Astrocyte (in vitro differentiated cells and primary cell): ENCODE measurements at regions not wholly inside any gene's neighbourhood (a gene's known extent, or its start where the extent isn't known, plus 50 kb on each side); places are given as distances from the start of the nearest gene placed in this dataset.

Experiments used
- DNase-seq: peaks from one replicate; pipeline ENCODE4 v3.0.0-alpha.2; 2010; ENCODE audit warnings: low read depth
- FAIRE-seq: peaks from 2 replicates; lab custom pipeline; 2011; peaks lifted over from hg19 to GRCh38; lab: Jason Lieb, UNC
- H2AFZ ChIP-seq: 2 replicates; pipeline ENCODE4 v1.6.0; 2012; ENCODE audit warnings: low read depth, low read length, inconsistent platforms
- H3K27ac ChIP-seq: 2 replicates; pipeline ENCODE4 v1.5.1; 2011; ENCODE audit warnings: low read depth, low read length, inconsistent platforms
- H3K27me3 ChIP-seq: 2 replicates; pipeline ENCODE4 v1.6.0; 2011; ENCODE audit warnings: low read length, inconsistent platforms; ENCODE audit not compliant: insufficient read depth
- H3K36me3 ChIP-seq: 2 replicates; pipeline ENCODE4 v1.5.1; 2011; ENCODE audit warnings: low read length, inconsistent platforms; ENCODE audit not compliant: insufficient read depth
- H3K4me1 ChIP-seq: 2 replicates; pipeline ENCODE4 v1.5.1; 2011; ENCODE audit warnings: low read length, inconsistent platforms; ENCODE audit not compliant: insufficient read depth
- H3K4me2 ChIP-seq: 2 replicates; pipeline ENCODE4 v1.6.0; 2012; ENCODE audit warnings: low read length, inconsistent platforms
- H3K4me3 ChIP-seq: 2 replicates; pipeline ENCODE4 v1.5.1; 2011; ENCODE audit warnings: low read depth, mild to moderate bottlenecking, low read length, inconsistent platforms; ENCODE audit not compliant: insufficient read depth
- H3K79me2 ChIP-seq: 2 replicates; pipeline ENCODE4 v1.6.0; 2012; ENCODE audit warnings: mild to moderate bottlenecking, low read length, inconsistent platforms; ENCODE audit not compliant: insufficient read depth
- H3K9ac ChIP-seq: 2 replicates; pipeline ENCODE4 v1.6.0; 2012; ENCODE audit warnings: mild to moderate bottlenecking, low read length, inconsistent platforms
- H3K9me3 ChIP-seq: 2 replicates; pipeline ENCODE4 v1.5.1; 2012; ENCODE audit warnings: low read depth, mild to moderate bottlenecking, low read length, inconsistent platforms; ENCODE audit not compliant: insufficient read depth
- H4K20me1 ChIP-seq: 2 replicates; pipeline ENCODE4 v1.6.0; 2012; ENCODE audit warnings: low read length, inconsistent platforms; ENCODE audit not compliant: insufficient read depth
- H3K27ac Mint-ChIP-seq: one replicate; pipeline ENCODE4 v1.8.0; 2021; ENCODE audit warnings: mild to moderate bottlenecking, mixed read lengths; ENCODE audit not compliant: unreplicated experiment
- H3K27me3 Mint-ChIP-seq: one replicate; pipeline ENCODE4 v1.8.0; 2021; ENCODE audit warnings: low read depth, mixed read lengths; ENCODE audit not compliant: unreplicated experiment
- H3K36me3 Mint-ChIP-seq: one replicate; pipeline ENCODE4 v1.8.0; 2021; ENCODE audit warnings: low read depth, mixed read lengths; ENCODE audit not compliant: unreplicated experiment
- H3K4me1 Mint-ChIP-seq: one replicate; pipeline ENCODE4 v1.8.0; 2021; ENCODE audit warnings: low read depth, mixed read lengths; ENCODE audit not compliant: unreplicated experiment
- H3K4me3 Mint-ChIP-seq: one replicate; pipeline ENCODE4 v1.8.0; 2021; ENCODE audit warnings: mild to moderate bottlenecking, moderate library complexity, mixed read lengths; ENCODE audit not compliant: unreplicated experiment
- H3K9me3 Mint-ChIP-seq: one replicate; pipeline ENCODE4 v1.8.0; 2021; ENCODE audit warnings: mild to moderate bottlenecking, mixed read lengths; ENCODE audit not compliant: unreplicated experiment
- CTCF ChIP-seq: IDR thresholded peaks from 2 replicates; pipeline ENCODE4 v1.5.1; 2011; ENCODE audit warnings: low read depth, mild to moderate bottlenecking, inconsistent platforms, low read length, moderate library complexity; ENCODE audit not compliant: insufficient read depth
- EZH2 ChIP-seq: IDR thresholded peaks from 2 replicates; pipeline ENCODE4 v1.6.1; 2012; ENCODE audit warnings: mild to moderate bottlenecking, low read length, inconsistent platforms; ENCODE audit not compliant: insufficient read depth

- TF ChIP-seq EZH2 (no peak), CTCF (no peak)
These were observed 281.3 kb downstream of the SOX9 start for GRCh38 chr17:72401883-72402726.

DNA sequence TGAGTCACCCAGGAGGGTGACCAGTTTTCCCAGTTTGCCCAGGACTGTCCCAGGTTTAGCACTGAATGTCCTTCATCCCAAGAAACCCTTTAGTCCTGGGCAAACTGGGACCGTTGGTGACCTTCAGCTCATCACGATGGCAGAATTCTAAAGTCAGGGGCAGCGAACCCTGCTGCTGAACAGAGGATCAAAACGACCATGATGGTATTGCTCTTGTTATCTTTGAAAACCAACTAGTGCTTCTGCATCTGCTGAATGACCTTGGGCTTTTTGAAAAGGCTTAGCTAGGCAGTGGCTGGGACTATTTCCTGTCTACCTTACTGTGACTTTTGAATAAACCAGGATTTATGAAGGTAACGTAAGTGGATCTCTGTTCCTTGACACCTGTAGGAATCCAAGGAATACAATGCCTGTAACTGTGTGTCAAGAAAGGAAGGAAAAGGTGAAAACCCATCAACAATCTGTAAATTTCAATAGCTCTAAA is 281.9 kb downstream of the SOX9 start:
- H3K4me2 ChIP-seq, result no peak overlapping the region
- FAIRE-seq, result no peak
- peaks cover 6% of the 10 kb centered on the region for H3K36me3 ChIP-seq
- Mint-ChIP-seq H3K27ac (no peak overlapping the region), H3K4me1 (peaks cover 59% of the 10 kb centered on the region), H3K27me3 (no peaks in the 10 kb centered on the region), H3K36me3 (peaks cover 10% of the 10 kb centered on the region), H3K4me3 (no peak overlapping the region), H3K9me3 (peaks cover 3% of the 10 kb centered on the region)
- H3K27me3 ChIP-seq, result no peaks in the 10 kb centered on the region
- no peaks in the 10 kb centered on the region for H4K20me1 ChIP-seq
- peaks cover 33% of the 10 kb centered on the region for H3K4me1 ChIP-seq
- H3K27ac ChIP-seq, result no peak overlapping the region
- TF ChIP-seq EZH2 (no peak), CTCF (no peak)
- H3K4me3 ChIP-seq, result no peak overlapping the region
- no peak overlapping the region for H3K9ac ChIP-seq
- no peak overlapping the region for H2AFZ ChIP-seq
- no peak for DNase-seq
- no peaks in the 10 kb centered on the region for H3K9me3 ChIP-seq
- peaks cover 15% of the 10 kb centered on the region for H3K79me2 ChIP-seq

More at GRCh38 chr17:72401883-72402726, 281.3 kb downstream of the SOX9 start:
- no peaks in the 10 kb centered on the region for H3K27me3 Mint-ChIP-seq
- H3K4me1 ChIP-seq, result peaks cover 29% of the 10 kb centered on the region
- peaks cover 6% of the 10 kb centered on the region for H3K36me3 ChIP-seq
- H3K79me2 ChIP-seq, result peaks cover 15% of the 10 kb centered on the region
- no peak for DNase-seq
- no peak overlapping the region for H3K4me3 ChIP-seq
- H2AFZ ChIP-seq, result no peak overlapping the region
- peaks cover 53% of the 10 kb centered on the region for H3K4me1 Mint-ChIP-seq
- no peak overlapping the region for H3K9ac ChIP-seq
- no peaks in the 10 kb centered on the region for H4K20me1 ChIP-seq
- peaks cover 3% of the 10 kb centered on the region for H3K9me3 Mint-ChIP-seq
- H3K27ac Mint-ChIP-seq, result peak overlapping the region; percentile 7
- no peak overlapping the region for H3K27ac ChIP-seq
- FAIRE-seq, result no peak
- H3K9me3 ChIP-seq, result no peaks in the 10 kb centered on the region
- H3K36me3 Mint-ChIP-seq, result peaks cover 14% of the 10 kb centered on the region
- no peak overlapping the region for H3K4me3 Mint-ChIP-seq
- H3K27me3 ChIP-seq, result no peaks in the 10 kb centered on the region
- H3K4me2 ChIP-seq, result no peak overlapping the region

- Histone ChIP-seq H3K4me2 (no peak overlapping the region), H3K9ac (no peak overlapping the region), H3K79me2 (peaks cover 15% of the 10 kb centered on the region), H2AFZ (no peak overlapping the region), H3K4me1 (peaks cover 39% of the 10 kb centered on the region), H3K4me3 (no peak overlapping the region), H3K27me3 (no peaks in the 10 kb centered on the region), H3K36me3 (peaks cover 6% of the 10 kb centered on the region), H3K9me3 (no peaks in the 10 kb centered on the region), H3K27ac (no peak overlapping the region), H4K20me1 (no peaks in the 10 kb centered on the region)
- DNase-seq (no peak), FAIRE-seq (no peak)
- Mint-ChIP-seq H3K27me3 (no peaks in the 10 kb centered on the region), H3K27ac (peak overlapping the region; percentile 1), H3K9me3 (peaks cover 3% of the 10 kb centered on the region), H3K4me3 (no peak overlapping the region), H3K4me1 (peaks cover 68% of the 10 kb centered on the region), H3K36me3 (peaks cover 9% of the 10 kb centered on the region)
- TF ChIP-seq CTCF (no peak), EZH2 (no peak)
These were observed 282.9 kb downstream of the SOX9 start for GRCh38 chr17:72403713-72404209.
